GM12892 (cell line): ENCODE measurements at regions not wholly inside any gene's neighbourhood (a gene's known extent, or its start where the extent isn't known, plus 50 kb on each side); places are given as distances from the start of the nearest gene placed in this dataset.

Source experiments
- POLR2A ChIP-seq: IDR thresholded peaks from 2 replicates; pipeline ENCODE4 v1.6.1; 2011; ENCODE audit warnings: low read depth, low read length, control low read depth
- TAF1 ChIP-seq: IDR thresholded peaks from 2 replicates; pipeline ENCODE4 v1.6.1; 2011; ENCODE audit warnings: low read depth, mild to moderate bottlenecking, control low read depth, low read length, borderline replicate concordance

GRCh38 chr5:171714261-171714660 lies 71.4 kb upstream of the SMIM23 start:
- TF ChIP-seq POLR2A (no peak), TAF1 (no peak)
